NB4 (cell line): ENCODE measurements at regions not wholly inside any gene's neighbourhood (a gene's known extent, or its start where the extent isn't known, plus 50 kb on each side); places are given as distances from the start of the nearest gene placed in this dataset.
A peak's percentile ranks its signal among the peaks of the same experiment; 100 is the strongest.

ENCODE experiments used
- DNase-seq: peaks from one replicate; pipeline ENCODE4 v3.0.0; 2010; ENCODE audit warnings: low read depth
- H3K4me3 ChIP-seq: one replicate; pipeline ENCODE4 v1.5.1; 2011; ENCODE audit warnings: mild to moderate bottlenecking, low read depth, low read length, moderate library complexity
- MYC ChIP-seq: IDR thresholded peaks from 2 replicates; pipeline ENCODE4 v1.6.1; 2011; ENCODE audit warnings: low read depth, low read length
- POLR2A ChIP-seq: IDR thresholded peaks from 2 replicates; pipeline ENCODE4 v1.6.1; 2011; ENCODE audit warnings: mild to moderate bottlenecking; ENCODE audit not compliant: insufficient read length; ENCODE audit errors: extremely low read depth
- TF ChIP-seq, protein P1 (sequence below): IDR thresholded peaks from one replicate; pipeline ENCODE4 v1.5.1; 2012; ENCODE audit warnings: low read depth, low read length
- TF ChIP-seq, protein P2 (sequence below): IDR thresholded peaks from 2 replicates; pipeline ENCODE4 v1.6.1; 2011; ENCODE audit warnings: low read depth, low read length

DNA sequence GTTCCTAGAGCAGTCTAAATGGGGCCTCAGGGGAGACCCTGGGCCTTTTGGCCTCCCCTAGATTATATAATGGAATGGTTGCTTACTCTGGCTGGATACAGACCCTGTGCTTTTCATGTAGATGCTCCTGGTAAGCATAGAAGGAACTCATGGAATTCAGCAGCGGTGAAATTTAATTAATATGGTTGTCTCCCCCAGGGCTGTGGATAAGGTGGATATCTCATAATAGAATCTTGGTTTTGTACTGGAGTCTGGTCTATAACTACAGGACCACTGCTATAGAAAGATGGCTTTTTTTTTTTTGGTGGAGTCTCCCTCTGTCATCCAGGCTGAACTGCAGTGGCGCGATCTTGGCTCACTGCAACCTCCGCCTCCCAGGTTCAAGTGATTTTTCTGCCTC lies 84.5 kb downstream of the HRH4 start:
- no peak overlapping the region for H3K4me3 ChIP-seq
- DNase-seq: no peak
- TF ChIP-seq POLR2A (no peak), MYC (no peak)
- TF ChIP-seq, protein P1, sequence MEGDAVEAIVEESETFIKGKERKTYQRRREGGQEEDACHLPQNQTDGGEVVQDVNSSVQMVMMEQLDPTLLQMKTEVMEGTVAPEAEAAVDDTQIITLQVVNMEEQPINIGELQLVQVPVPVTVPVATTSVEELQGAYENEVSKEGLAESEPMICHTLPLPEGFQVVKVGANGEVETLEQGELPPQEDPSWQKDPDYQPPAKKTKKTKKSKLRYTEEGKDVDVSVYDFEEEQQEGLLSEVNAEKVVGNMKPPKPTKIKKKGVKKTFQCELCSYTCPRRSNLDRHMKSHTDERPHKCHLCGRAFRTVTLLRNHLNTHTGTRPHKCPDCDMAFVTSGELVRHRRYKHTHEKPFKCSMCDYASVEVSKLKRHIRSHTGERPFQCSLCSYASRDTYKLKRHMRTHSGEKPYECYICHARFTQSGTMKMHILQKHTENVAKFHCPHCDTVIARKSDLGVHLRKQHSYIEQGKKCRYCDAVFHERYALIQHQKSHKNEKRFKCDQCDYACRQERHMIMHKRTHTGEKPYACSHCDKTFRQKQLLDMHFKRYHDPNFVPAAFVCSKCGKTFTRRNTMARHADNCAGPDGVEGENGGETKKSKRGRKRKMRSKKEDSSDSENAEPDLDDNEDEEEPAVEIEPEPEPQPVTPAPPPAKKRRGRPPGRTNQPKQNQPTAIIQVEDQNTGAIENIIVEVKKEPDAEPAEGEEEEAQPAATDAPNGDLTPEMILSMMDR: no peak
- TF ChIP-seq, protein P2, sequence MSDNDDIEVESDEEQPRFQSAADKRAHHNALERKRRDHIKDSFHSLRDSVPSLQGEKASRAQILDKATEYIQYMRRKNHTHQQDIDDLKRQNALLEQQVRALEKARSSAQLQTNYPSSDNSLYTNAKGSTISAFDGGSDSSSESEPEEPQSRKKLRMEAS: no peak

DNA sequence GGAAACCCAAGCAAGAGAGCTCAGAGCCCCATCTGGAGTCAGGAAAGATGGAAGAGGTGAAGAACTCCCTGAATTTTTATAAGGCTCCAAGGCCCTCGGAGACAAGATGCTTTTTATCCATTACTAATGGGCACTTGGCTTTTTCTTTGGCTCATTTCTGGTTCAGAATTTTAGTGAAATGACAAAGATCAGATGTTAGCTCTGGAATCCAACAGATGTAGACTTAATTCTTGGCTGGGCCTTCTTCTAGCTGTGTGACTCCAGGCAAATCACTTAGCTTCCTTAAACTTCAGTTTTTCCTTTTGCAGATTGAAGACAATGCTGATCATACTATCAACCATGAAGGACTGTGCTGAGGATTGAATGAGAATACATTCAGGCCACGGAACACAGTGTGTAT lies 85.2 kb downstream of the HRH4 start:
- no peak for TF ChIP-seq MYC
- no peak for TF ChIP-seq POLR2A
- TF ChIP-seq, protein P1: no peak
- no peak for DNase-seq
- no peak overlapping the region for H3K4me3 ChIP-seq

DNA sequence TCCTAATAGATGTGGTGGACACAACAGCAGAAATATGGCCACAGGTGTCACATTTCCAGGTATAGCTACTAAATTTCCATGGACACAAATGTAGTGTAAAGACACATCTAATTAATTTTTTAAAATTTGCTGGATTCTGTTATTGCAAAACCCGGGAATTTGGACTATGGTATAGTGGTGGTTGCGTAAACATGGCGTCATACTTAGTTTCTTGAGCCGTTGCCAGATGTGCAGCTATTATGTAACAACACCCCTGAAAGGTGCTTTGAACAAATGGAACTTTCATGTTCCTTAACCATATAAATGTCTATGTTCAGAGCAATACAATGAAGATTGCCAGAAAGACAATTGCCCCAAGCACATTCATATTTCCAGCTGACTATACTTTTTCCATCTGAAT lies 85.9 kb downstream of the HRH4 start:
- H3K4me3 ChIP-seq: no peak overlapping the region
- TF ChIP-seq MYC (no peak), POLR2A (no peak)
- TF ChIP-seq, protein P2: no peak
- TF ChIP-seq, protein P1: no peak
- peak; percentile 52 for DNase-seq

DNA sequence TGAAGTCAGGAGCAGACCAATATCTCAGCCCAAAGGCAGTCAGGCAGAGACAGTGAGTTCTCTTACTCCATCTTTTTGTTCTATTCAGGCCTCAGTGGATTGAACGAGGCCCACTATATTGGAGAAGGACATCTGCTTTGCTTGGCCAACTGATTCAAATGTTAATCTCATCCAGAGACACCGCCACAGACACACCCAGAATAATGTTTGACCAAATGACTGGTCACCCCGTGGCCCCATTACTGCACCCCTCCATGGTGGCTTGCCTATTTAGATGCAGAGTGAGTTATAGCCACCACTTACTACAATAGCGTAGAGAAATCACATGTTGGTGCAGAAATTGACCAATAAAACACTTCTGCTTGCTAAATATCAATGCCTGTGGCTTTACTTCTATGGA lies 88.1 kb downstream of the HRH4 start:
- DNase-seq: no peak
- H3K4me3 ChIP-seq: no peak overlapping the region
- TF ChIP-seq POLR2A: no peak
- TF ChIP-seq, protein P2: no peak
- TF ChIP-seq, protein P1: no peak
- TF ChIP-seq MYC: no peak

DNA sequence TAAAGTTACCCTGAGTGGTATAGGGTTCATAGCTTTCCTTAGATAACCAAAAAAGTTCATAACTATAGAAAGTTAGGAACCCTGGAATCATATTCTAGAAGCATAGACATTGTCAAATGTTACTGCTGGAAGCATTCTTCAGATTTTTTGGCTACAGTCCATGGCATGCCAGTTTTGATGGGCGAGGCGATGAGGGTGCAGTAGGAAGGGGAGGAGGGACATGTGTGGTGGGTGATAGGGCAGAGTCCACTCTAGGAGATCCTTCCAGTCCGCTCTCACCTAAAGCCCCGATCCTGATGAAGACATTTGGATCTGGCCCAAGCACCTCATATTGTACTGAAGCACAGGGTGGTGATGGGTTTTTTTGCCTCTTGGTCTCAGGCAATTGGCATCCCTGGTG lies 91.8 kb downstream of the HRH4 start:
- DNase-seq: no peak
- TF ChIP-seq, protein P2: no peak
- TF ChIP-seq, protein P1: no peak
- TF ChIP-seq POLR2A (no peak), MYC (no peak)
- H3K4me3 ChIP-seq: no peak overlapping the region

DNA sequence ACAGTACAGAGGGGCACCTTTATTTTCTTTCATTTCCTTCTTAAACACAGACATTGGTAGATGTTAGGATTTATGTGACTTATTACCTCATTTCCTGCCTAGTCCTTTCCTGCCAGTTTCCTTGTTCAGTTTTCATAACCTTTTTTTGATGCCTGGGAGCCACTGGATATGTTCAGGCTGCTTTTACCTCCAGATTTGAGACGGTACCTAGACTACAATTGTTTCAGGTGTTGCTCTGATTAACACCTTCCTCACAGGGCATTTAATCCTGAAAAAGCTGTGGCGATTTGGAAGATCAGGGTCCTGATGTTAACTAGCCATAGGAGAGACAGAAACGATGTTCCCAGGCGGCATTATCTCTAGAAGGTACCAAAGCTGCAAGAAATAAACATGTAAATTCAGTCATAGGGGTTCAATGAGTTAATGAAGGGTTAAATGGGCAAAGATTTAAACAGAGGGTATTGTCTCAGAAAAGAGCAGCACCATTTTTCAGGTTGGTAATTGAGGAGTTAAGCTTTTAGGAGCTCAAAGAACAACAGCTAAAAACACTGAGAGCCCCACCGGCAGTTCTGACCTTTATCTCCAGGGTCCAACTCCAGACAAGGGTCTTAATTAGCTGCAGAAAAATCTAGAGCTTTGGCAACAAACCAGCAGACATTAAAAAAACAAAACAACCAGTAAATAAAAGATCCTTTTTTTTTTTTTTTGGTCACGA lies 93.3 kb downstream of the HRH4 start:
- no peak for DNase-seq
- no peak overlapping the region for H3K4me3 ChIP-seq
- TF ChIP-seq POLR2A (no peak), MYC (no peak)
- TF ChIP-seq, protein P2: no peak
- TF ChIP-seq, protein P1: no peak
